GM19372 (cell line): ENCODE measurements at regions not wholly inside any gene's neighbourhood (a gene's known extent, or its start where the extent isn't known, plus 50 kb on each side); places are given as distances from the start of the nearest gene placed in this dataset.

ENCODE experiments used
- ATAC-seq: cut with Tn5 transposase; IDR thresholded peaks from one replicate; pipeline ENCODE4 v1.9.1; 2021; ENCODE audit warnings: mild to moderate bottlenecking, low read depth, moderate library complexity; ENCODE audit not compliant: unreplicated experiment

- no peak for ATAC-seq
These were observed 180.0 kb upstream of the BMPER start for GRCh38 chr7:33725111-33726025.

- ATAC-seq = no peak
These were observed 178.8 kb upstream of the BMPER start for GRCh38 chr7:33726582-33726981.

- no peak for ATAC-seq
These were observed 178.0 kb upstream of the BMPER start for GRCh38 chr7:33727315-33727714.

GRCh38 chr7:33728873-33729551 lies 176.3 kb upstream of the BMPER start:
- ATAC-seq = no peak

GRCh38 chr7:33729726-33730125 lies 175.6 kb upstream of the BMPER start:
- no peak for ATAC-seq

- ATAC-seq = no peak
These were observed 174.4 kb upstream of the BMPER start for GRCh38 chr7:33730958-33731357.

GRCh38 chr7:33731912-33732311 lies 173.4 kb upstream of the BMPER start:
- no peak for ATAC-seq

GRCh38 chr7:33732462-33732861 lies 172.9 kb upstream of the BMPER start:
- ATAC-seq = no peak

GRCh38 chr7:33733870-33734650 lies 171.3 kb upstream of the BMPER start:
- no peak for ATAC-seq

GRCh38 chr7:33735403-33735802 lies 169.9 kb upstream of the BMPER start:
- no peak for ATAC-seq

GRCh38 chr7:33736521-33737221 lies 168.7 kb upstream of the BMPER start:
- no peak for ATAC-seq

- ATAC-seq = no peak
These were observed 166.9 kb upstream of the BMPER start for GRCh38 chr7:33738260-33738935.

GRCh38 chr7:33739286-33739685 lies 166.1 kb upstream of the BMPER start:
- ATAC-seq = no peak

- no peak for ATAC-seq
These were observed 162.8 kb upstream of the BMPER start for GRCh38 chr7:33742521-33742920.

GRCh38 chr7:33742999-33743587 lies 162.2 kb upstream of the BMPER start:
- no peak for ATAC-seq

GRCh38 chr7:33743594-33743993 lies 161.7 kb upstream of the BMPER start:
- no peak for ATAC-seq

- no peak for ATAC-seq
These were observed 160.9 kb upstream of the BMPER start for GRCh38 chr7:33744293-33745075.

GRCh38 chr7:33745934-33746333 lies 159.4 kb upstream of the BMPER start:
- no peak for ATAC-seq

- no peak for ATAC-seq
These were observed 156.5 kb upstream of the BMPER start for GRCh38 chr7:33748793-33749192.
